ENCODE measurements at regions not wholly inside any gene's neighbourhood (a gene's known extent, or its start where the extent isn't known, plus 50 kb on each side); places are given as distances from the start of the nearest gene placed in this dataset.

DNA sequence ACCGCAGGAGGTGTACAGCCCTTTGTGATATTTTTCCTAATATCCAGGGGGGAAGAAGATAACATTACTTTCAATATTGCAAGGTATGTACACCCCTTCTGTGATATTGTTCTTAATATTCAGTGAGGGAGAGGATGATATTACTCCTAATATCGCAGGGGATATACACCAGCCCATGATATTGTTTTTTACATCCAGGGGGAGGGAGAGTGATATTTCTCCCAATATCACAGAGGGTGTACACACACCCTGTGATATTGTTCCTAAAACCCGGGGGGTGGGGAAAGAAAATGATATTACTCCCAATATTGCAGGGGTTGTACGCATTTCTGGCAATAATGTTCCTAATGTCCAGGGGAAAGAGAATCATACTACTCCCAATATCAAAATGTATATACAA is 58.0 kb upstream of the SLC25A48 start:
- DNase-seq (ENCODE audit: low spot score), result no peak
- no peaks in the 10 kb centered on the region for H3K79me2 ChIP-seq (replicated peaks; ENCODE audit: insufficient read depth)
- TF ChIP-seq CREB1 (CRISPR knock-in tag; IDR thresholded peaks at IDR 0.05; ENCODE audit: low read depth) (no peak), ZNF114 (CRISPR knock-in tag; IDR thresholded peaks at IDR 0.05) (no peak), JUNB (IDR thresholded peaks at IDR 0.05; ENCODE audit: unreplicated experiment) (no peak), EZH2phosphoT487 (IDR thresholded peaks at IDR 0.05; ENCODE audit: unreplicated experiment) (no peak), STAT1 (IDR thresholded peaks at IDR 0.05; ENCODE audit: unreplicated experiment) (no peak)
- TF ChIP-seq, protein P1, sequence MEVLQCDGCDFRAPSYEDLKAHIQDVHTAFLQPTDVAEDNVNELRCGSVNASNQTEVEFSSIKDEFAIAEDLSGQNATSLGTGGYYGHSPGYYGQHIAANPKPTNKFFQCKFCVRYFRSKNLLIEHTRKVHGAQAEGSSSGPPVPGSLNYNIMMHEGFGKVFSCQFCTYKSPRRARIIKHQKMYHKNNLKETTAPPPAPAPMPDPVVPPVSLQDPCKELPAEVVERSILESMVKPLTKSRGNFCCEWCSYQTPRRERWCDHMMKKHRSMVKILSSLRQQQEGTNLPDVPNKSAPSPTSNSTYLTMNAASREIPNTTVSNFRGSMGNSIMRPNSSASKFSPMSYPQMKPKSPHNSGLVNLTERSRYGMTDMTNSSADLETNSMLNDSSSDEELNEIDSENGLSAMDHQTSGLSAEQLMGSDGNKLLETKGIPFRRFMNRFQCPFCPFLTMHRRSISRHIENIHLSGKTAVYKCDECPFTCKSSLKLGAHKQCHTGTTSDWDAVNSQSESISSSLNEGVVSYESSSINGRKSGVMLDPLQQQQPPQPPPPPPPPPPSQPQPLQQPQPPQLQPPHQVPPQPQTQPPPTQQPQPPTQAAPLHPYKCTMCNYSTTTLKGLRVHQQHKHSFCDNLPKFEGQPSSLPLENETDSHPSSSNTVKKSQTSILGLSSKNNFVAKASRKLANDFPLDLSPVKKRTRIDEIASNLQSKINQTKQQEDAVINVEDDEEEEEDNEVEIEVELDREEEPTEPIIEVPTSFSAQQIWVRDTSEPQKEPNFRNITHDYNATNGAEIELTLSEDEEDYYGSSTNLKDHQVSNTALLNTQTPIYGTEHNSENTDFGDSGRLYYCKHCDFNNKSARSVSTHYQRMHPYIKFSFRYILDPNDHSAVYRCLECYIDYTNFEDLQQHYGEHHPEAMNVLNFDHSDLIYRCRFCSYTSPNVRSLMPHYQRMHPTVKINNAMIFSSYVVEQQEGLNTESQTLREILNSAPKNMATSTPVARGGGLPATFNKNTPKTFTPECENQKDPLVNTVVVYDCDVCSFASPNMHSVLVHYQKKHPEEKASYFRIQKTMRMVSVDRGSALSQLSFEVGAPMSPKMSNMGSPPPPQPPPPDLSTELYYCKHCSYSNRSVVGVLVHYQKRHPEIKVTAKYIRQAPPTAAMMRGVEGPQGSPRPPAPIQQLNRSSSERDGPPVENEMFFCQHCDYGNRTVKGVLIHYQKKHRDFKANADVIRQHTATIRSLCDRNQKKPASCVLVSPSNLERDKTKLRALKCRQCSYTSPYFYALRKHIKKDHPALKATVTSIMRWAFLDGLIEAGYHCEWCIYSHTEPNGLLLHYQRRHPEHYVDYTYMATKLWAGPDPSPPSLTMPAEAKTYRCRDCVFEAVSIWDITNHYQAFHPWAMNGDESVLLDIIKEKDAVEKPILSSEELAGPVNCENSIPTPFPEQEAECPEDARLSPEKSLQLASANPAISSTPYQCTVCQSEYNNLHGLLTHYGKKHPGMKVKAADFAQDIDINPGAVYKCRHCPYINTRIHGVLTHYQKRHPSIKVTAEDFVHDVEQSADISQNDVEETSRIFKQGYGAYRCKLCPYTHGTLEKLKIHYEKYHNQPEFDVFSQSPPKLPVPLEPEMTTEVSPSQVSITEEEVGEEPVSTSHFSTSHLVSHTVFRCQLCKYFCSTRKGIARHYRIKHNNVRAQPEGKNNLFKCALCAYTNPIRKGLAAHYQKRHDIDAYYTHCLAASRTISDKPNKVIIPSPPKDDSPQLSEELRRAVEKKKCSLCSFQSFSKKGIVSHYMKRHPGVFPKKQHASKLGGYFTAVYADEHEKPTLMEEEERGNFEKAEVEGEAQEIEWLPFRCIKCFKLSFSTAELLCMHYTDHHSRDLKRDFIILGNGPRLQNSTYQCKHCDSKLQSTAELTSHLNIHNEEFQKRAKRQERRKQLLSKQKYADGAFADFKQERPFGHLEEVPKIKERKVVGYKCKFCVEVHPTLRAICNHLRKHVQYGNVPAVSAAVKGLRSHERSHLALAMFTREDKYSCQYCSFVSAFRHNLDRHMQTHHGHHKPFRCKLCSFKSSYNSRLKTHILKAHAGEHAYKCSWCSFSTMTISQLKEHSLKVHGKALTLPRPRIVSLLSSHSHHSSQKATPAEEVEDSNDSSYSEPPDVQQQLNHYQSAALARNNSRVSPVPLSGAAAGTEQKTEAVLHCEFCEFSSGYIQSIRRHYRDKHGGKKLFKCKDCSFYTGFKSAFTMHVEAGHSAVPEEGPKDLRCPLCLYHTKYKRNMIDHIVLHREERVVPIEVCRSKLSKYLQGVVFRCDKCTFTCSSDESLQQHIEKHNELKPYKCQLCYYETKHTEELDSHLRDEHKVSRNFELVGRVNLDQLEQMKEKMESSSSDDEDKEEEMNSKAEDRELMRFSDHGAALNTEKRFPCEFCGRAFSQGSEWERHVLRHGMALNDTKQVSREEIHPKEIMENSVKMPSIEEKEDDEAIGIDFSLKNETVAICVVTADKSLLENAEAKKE (CRISPR knock-in tag; IDR thresholded peaks at IDR 0.05), result no peak
- TF ChIP-seq, protein P2, sequence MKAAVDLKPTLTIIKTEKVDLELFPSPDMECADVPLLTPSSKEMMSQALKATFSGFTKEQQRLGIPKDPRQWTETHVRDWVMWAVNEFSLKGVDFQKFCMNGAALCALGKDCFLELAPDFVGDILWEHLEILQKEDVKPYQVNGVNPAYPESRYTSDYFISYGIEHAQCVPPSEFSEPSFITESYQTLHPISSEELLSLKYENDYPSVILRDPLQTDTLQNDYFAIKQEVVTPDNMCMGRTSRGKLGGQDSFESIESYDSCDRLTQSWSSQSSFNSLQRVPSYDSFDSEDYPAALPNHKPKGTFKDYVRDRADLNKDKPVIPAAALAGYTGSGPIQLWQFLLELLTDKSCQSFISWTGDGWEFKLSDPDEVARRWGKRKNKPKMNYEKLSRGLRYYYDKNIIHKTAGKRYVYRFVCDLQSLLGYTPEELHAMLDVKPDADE (IDR thresholded peaks at IDR 0.05), result no peak
- no peaks in the 10 kb centered on the region for H4K20me1 ChIP-seq (replicated peaks; ENCODE audit: insufficient read depth)
- H3K36me3 Mint-ChIP-seq (ENCODE audit: low read depth), result no peaks in the 10 kb centered on the region
- H3K4me1 ChIP-seq (ENCODE audit: insufficient read depth), result no peaks in the 10 kb centered on the region
- no peak overlapping the region for H3K27ac Mint-ChIP-seq
- no peaks in the 10 kb centered on the region for H3K27me3 ChIP-seq (ENCODE audit: insufficient read depth)
- no peak overlapping the region for H3K27ac ChIP-seq (ENCODE audit: low read depth)
- no peak overlapping the region for H2AFZ ChIP-seq
- H3K9me3 Mint-ChIP-seq, result peaks cover 8% of the 10 kb centered on the region
- H3K27me3 Mint-ChIP-seq (ENCODE audit: insufficient read depth, low read depth, poor library complexity), result no peaks in the 10 kb centered on the region
- no peaks in the 10 kb centered on the region for H3K9me2 ChIP-seq (ENCODE audit: insufficient read depth)
- H3K4me3 ChIP-seq, result no peak overlapping the region
- no peak for ATAC-seq
- H3K4me1 Mint-ChIP-seq, result no peaks in the 10 kb centered on the region
- no peak overlapping the region for H3K4me2 ChIP-seq
- no peak overlapping the region for H3K4me3 Mint-ChIP-seq
- H3F3A ChIP-seq (replicated peaks; ENCODE audit: low read depth), result no peaks in the 10 kb centered on the region
- H3K36me3 ChIP-seq (ENCODE audit: insufficient read depth), result no peaks in the 10 kb centered on the region
